ENCODE measurements at regions not wholly inside any gene's neighbourhood (a gene's known extent, or its start where the extent isn't known, plus 50 kb on each side); places are given as distances from the start of the nearest gene placed in this dataset.

GRCh38 chr1:82934074-82934473, 1064.9 kb downstream of the TTLL7 start:
- TF ChIP-seq CTCF (IDR thresholded peaks at IDR 0.05) (no peak), EP300 (IDR thresholded peaks at IDR 0.05) (no peak)
